ENCODE measurements at regions not wholly inside any gene's neighbourhood (a gene's known extent, or its start where the extent isn't known, plus 50 kb on each side); places are given as distances from the start of the nearest gene placed in this dataset.

DNA sequence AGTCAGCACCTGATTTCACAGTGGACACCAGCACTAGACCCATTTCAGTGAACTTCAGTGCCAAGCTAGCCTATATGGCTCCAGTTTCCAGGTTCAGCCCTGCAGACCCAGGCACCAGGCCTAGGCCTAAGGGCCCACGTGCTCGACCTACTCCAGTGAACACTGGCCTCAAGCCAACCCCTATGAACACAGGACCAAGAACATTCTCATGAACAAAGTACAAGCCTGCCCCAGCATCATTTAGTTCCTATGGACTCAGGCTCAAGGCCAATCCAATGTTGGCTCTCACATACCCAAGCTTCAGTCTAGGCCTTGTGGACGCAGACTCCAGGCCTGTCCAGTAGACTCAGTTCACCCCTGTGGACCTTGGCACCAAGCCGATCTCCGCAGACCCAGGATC, 385.5 kb downstream of the DHX35 start:
- TF ChIP-seq, protein P1, sequence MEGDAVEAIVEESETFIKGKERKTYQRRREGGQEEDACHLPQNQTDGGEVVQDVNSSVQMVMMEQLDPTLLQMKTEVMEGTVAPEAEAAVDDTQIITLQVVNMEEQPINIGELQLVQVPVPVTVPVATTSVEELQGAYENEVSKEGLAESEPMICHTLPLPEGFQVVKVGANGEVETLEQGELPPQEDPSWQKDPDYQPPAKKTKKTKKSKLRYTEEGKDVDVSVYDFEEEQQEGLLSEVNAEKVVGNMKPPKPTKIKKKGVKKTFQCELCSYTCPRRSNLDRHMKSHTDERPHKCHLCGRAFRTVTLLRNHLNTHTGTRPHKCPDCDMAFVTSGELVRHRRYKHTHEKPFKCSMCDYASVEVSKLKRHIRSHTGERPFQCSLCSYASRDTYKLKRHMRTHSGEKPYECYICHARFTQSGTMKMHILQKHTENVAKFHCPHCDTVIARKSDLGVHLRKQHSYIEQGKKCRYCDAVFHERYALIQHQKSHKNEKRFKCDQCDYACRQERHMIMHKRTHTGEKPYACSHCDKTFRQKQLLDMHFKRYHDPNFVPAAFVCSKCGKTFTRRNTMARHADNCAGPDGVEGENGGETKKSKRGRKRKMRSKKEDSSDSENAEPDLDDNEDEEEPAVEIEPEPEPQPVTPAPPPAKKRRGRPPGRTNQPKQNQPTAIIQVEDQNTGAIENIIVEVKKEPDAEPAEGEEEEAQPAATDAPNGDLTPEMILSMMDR (conservative IDR thresholded peaks at IDR 0.05; ENCODE audit: low read depth, low read length), result no peak
- TF ChIP-seq EZH2phosphoT487 (IDR thresholded peaks at IDR 0.05; ENCODE audit: borderline replicate concordance, low read length), result no peak
